ENCODE measurements at regions not wholly inside any gene's neighbourhood (a gene's known extent, or its start where the extent isn't known, plus 50 kb on each side); places are given as distances from the start of the nearest gene placed in this dataset.

GRCh38 chr2:129716781-129717559 lies 262.5 kb upstream of the RAB6C start:
- DNase-seq (ENCODE audit: extremely low read depth in 1 of 2, low read depth in 1 of 2) = no peak

- DNase-seq (ENCODE audit: extremely low read depth in 1 of 2, low read depth in 1 of 2) = no peak
Observed at GRCh38 chr2:129717560-129718130, 261.8 kb upstream of the RAB6C start.

- DNase-seq (ENCODE audit: extremely low read depth in 1 of 2, low read depth in 1 of 2) = no peak
Observed at GRCh38 chr2:129719335-129719734, 260.1 kb upstream of the RAB6C start.

- no peak for DNase-seq (ENCODE audit: extremely low read depth in 1 of 2, low read depth in 1 of 2)
Observed at GRCh38 chr2:129720360-129720759, 259.1 kb upstream of the RAB6C start.

- DNase-seq (ENCODE audit: extremely low read depth in 1 of 2, low read depth in 1 of 2) = no peak
Observed at GRCh38 chr2:129720761-129721160, 258.7 kb upstream of the RAB6C start.

GRCh38 chr2:129721236-129721635 lies 258.2 kb upstream of the RAB6C start:
- DNase-seq (ENCODE audit: extremely low read depth in 1 of 2, low read depth in 1 of 2) = no peak

- DNase-seq (ENCODE audit: extremely low read depth in 1 of 2, low read depth in 1 of 2) = no peak
Observed at GRCh38 chr2:129721846-129722245, 257.6 kb upstream of the RAB6C start.

- DNase-seq (ENCODE audit: extremely low read depth in 1 of 2, low read depth in 1 of 2) = no peak
Observed at GRCh38 chr2:129722306-129723019, 257.0 kb upstream of the RAB6C start.

- DNase-seq (ENCODE audit: extremely low read depth in 1 of 2, low read depth in 1 of 2) = no peak
Observed at GRCh38 chr2:129723277-129724020, 256.0 kb upstream of the RAB6C start.

- no peak for DNase-seq (ENCODE audit: extremely low read depth in 1 of 2, low read depth in 1 of 2)
Observed at GRCh38 chr2:129724021-129724757, 255.3 kb upstream of the RAB6C start.

- no peak for DNase-seq (ENCODE audit: extremely low read depth in 1 of 2, low read depth in 1 of 2)
Observed at GRCh38 chr2:129726216-129726615, 253.2 kb upstream of the RAB6C start.

- DNase-seq (ENCODE audit: extremely low read depth in 1 of 2, low read depth in 1 of 2) = no peak
Observed at GRCh38 chr2:129727286-129727685, 252.2 kb upstream of the RAB6C start.

- DNase-seq (ENCODE audit: extremely low read depth in 1 of 2, low read depth in 1 of 2) = no peak
Observed at GRCh38 chr2:129728035-129728972, 251.2 kb upstream of the RAB6C start.

- DNase-seq (ENCODE audit: extremely low read depth in 1 of 2, low read depth in 1 of 2) = no peak
Observed at GRCh38 chr2:129729011-129729410, 250.5 kb upstream of the RAB6C start.

GRCh38 chr2:129729646-129730045 lies 249.8 kb upstream of the RAB6C start:
- DNase-seq (ENCODE audit: extremely low read depth in 1 of 2, low read depth in 1 of 2) = no peak

GRCh38 chr2:129730979-129731378 lies 248.5 kb upstream of the RAB6C start:
- DNase-seq (ENCODE audit: extremely low read depth in 1 of 2, low read depth in 1 of 2) = no peak

- no peak for DNase-seq (ENCODE audit: extremely low read depth in 1 of 2, low read depth in 1 of 2)
Observed at GRCh38 chr2:129731907-129732629, 247.4 kb upstream of the RAB6C start.

GRCh38 chr2:129732630-129733026 lies 246.8 kb upstream of the RAB6C start:
- DNase-seq (ENCODE audit: extremely low read depth in 1 of 2, low read depth in 1 of 2) = no peak

GRCh38 chr2:129733041-129733440 lies 246.4 kb upstream of the RAB6C start:
- DNase-seq (ENCODE audit: extremely low read depth in 1 of 2, low read depth in 1 of 2) = no peak

Data from stimulated activated CD8-positive, alpha-beta memory T cell treated with anti-CD3 and anti-CD28 coated beads, Interleukin-7, amount 100 ng/mL, for 48 hours (primary cell).